GM12878 (cell line): ENCODE measurements at regions not wholly inside any gene's neighbourhood (a gene's known extent, or its start where the extent isn't known, plus 50 kb on each side); places are given as distances from the start of the nearest gene placed in this dataset.

Experiments used
- ATAC-seq: fragments of 200-7000 bp; cut with Tn5 transposase; 3 replicates; pipeline ENCODE4 v1.9.1; 2020; ENCODE audit warnings: mild to moderate bottlenecking, moderate library complexity
- BruUV-seq: library from RNA; stranded (reverse); fragments of 400-500 nt; replicated peaks from 2 replicates; lab custom pipeline; 2021; lab: Mats Ljungman, UMichigan
- CTCF ChIA-PET: fragments of 300-600 bp; sonication (Branson Sonifier 250); formaldehyde crosslinking; extraction: SDS; loops from one replicate; lab custom pipeline; 2021; ENCODE audit warnings: inconsistent platforms; lab: Yijun Ruan, JAX
- POLR2A ChIA-PET: fragments of 350-600 bp; formaldehyde crosslinking; extraction: SDS; loops from one replicate; lab custom pipeline; 2021; ENCODE audit warnings: inconsistent platforms; lab: Charles Lee
- RAD21 ChIA-PET: fragments of 300-600 bp; sonication (Branson Sonifier 250); formaldehyde crosslinking; loops from one replicate; lab custom pipeline; 2023; ENCODE audit warnings: antibody characterized with exemption; ENCODE audit not compliant: unreplicated experiment; lab: Charles Lee
- SMC1A ChIA-PET: fragments of 300-600 bp; sonication (Branson Sonifier 250); formaldehyde crosslinking; loops from one replicate; lab custom pipeline; 2023; ENCODE audit not compliant: unreplicated experiment, uncharacterized antibody; lab: Charles Lee
- DNase-seq: peaks from one replicate; pipeline ENCODE4 v3.0.0-alpha.2; 2011; ENCODE audit warnings: low read depth, low spot score
- FAIRE-seq: peaks from 3 replicates; lab custom pipeline; 2011; peaks lifted over from hg19 to GRCh38; lab: Jason Lieb, UNC
- H2AFZ ChIP-seq: 2 replicates; pipeline ENCODE4 v1.6.0; 2011; ENCODE audit warnings: low read depth, low read length, control low read depth; ENCODE audit not compliant: control insufficient read depth
- H3K27ac ChIP-seq: 2 replicates; pipeline ENCODE4 v1.5.1; 2011; ENCODE audit warnings: control low read depth; ENCODE audit not compliant: control insufficient read depth, insufficient read depth
- H3K27me3 ChIP-seq, 2 experiments: replicated peaks in 1 of 2; 2 replicates each; pipeline versions ENCODE4 v1.6.0 to v1.6.1; 2011; ENCODE audit warnings: low read length in 1 of 2; ENCODE audit not compliant: control insufficient read depth in 2 of 2, insufficient read depth in 2 of 2
- H3K36me3 ChIP-seq, 2 experiments: 2 replicates each; pipeline ENCODE4 v1.5.1; 2011; ENCODE audit warnings: low read length in 1 of 2; ENCODE audit not compliant: control insufficient read depth in 2 of 2, insufficient read depth in 2 of 2
- H3K4me1 ChIP-seq: 2 replicates; pipeline ENCODE4 v1.6.1; 2011; ENCODE audit warnings: mild to moderate bottlenecking, low read length, moderate library complexity, mixed read lengths; ENCODE audit not compliant: control insufficient read depth, insufficient read depth
- H3K4me2 ChIP-seq: 2 replicates; pipeline ENCODE4 v1.6.0; 2011; ENCODE audit warnings: control low read depth; ENCODE audit not compliant: control insufficient read depth, insufficient read depth
- H3K4me3 ChIP-seq: fragments of 200-600 bp; sonication (generic); 2 replicates; pipeline ENCODE4 v1.5.1; 2016
- H3K79me2 ChIP-seq: 2 replicates; pipeline ENCODE4 v1.6.0; 2011; ENCODE audit warnings: low read length; ENCODE audit not compliant: control insufficient read depth, insufficient read depth
- H3K9ac ChIP-seq: 2 replicates; pipeline ENCODE4 v1.8.0; 2011; ENCODE audit warnings: low read length, control low read depth, mixed read lengths; ENCODE audit not compliant: control insufficient read depth, insufficient read depth
- H3K9me3 ChIP-seq: replicated peaks from 3 replicates; pipeline ENCODE4 v1.5.1; 2011; ENCODE audit warnings: mild to moderate bottlenecking, low read length; ENCODE audit not compliant: control insufficient read depth, insufficient read depth
- H4K20me1 ChIP-seq: 2 replicates; pipeline ENCODE4 v1.6.0; 2011; ENCODE audit not compliant: control insufficient read depth, insufficient read depth
- CREB1 ChIP-seq: IDR thresholded peaks from 2 replicates; pipeline ENCODE4 v1.6.1; 2012; ENCODE audit warnings: low read depth, mild to moderate bottlenecking, inconsistent platforms
- IRF4 ChIP-seq: IDR thresholded peaks from 2 replicates; pipeline ENCODE4 v1.6.1; 2011; ENCODE audit warnings: low read depth, low read length
- MXI1 ChIP-seq: fragments of 150-350 bp; IDR thresholded peaks from 2 replicates; pipeline ENCODE4 v1.6.1; 2011; ENCODE audit warnings: low read depth, mild to moderate bottlenecking, inconsistent platforms, low read length, improper control_type of control experiment
- RAD21 ChIP-seq: IDR thresholded peaks from 2 replicates; pipeline ENCODE4 v1.6.1; 2011; ENCODE audit warnings: mild to moderate bottlenecking, low read depth, low read length, moderate library complexity; ENCODE audit not compliant: insufficient read depth
- SMAD5 ChIP-seq: IDR thresholded peaks from 2 replicates; pipeline ENCODE4 v1.6.1; 2016; ENCODE audit warnings: antibody characterized with exemption, low read depth
- ZNF622 ChIP-seq: fragments of 450-650 bp; IDR thresholded peaks from 2 replicates; pipeline ENCODE4 v1.6.1; 2017; ENCODE audit warnings: mild to moderate bottlenecking, inconsistent platforms
- WGBS: methylation state at CpG from one replicate; pipeline ENCODE4 v1.1.6; 2016; ENCODE audit warnings: low lambda C conversion rate; ENCODE audit not compliant: insufficient replicate concordance, insufficient coverage; ENCODE audit errors: missing lambda C conversion rate; 5-methylcytosine and 5-hydroxymethylcytosine counted together
- in situ Hi-C: fragments of 300-500 bp; cut with MboI; formaldehyde crosslinking; loops from 9 replicates; pipeline ENCODE4 v1.14.3; 2018; ENCODE audit warnings: mixed read lengths
- intact Hi-C: fragments of 100-400 bp; cut with micrococcal nuclease; formaldehyde crosslinking; loops from one replicate; pipeline ENCODE4 v1.14.2; 2022; ENCODE audit not compliant: unreplicated experiment
- TF ChIP-seq, protein P1 (sequence below): fragments of 450-650 bp; formaldehyde crosslinking; IDR thresholded peaks from 2 replicates; pipeline ENCODE4 v1.5.0; 2022; ENCODE audit warnings: mild to moderate bottlenecking, missing genetic modification characterization
- TF ChIP-seq, protein P2 (sequence below): IDR thresholded peaks from 2 replicates; pipeline ENCODE4 v1.6.1; 2012; ENCODE audit warnings: low read depth, low read length, improper control_type of control experiment

DNA sequence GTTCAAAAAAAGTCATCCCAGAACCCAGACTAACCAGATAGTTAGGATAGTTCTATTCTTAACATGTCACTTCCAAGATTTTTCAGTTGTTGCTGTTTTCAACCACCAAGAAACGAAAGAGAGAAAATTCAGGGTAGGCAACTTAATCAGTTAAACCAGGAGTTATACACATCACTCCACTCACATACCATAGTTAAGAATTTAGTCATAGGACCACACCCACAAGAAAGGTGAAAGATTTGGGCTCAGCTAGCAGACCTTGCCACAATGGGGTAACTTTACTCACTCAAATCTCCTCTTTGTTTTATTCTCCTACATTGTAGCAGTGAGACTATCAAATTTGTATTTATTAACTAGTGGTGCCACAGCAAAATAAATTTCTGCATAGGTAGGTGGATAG lies 473.6 kb downstream of the NUP35 start:
- RAD21 ChIA-PET, result no interaction called here
- DNase-seq (no peak), ATAC-seq (no peak)
- Histone ChIP-seq H3K9ac (no peak overlapping the region), H3K9me3 (no peaks in the 10 kb centered on the region), H3K27ac (no peak overlapping the region)
- no peak for TF ChIP-seq SMAD5
- no peak for TF ChIP-seq IRF4
- TF ChIP-seq, protein P1, sequence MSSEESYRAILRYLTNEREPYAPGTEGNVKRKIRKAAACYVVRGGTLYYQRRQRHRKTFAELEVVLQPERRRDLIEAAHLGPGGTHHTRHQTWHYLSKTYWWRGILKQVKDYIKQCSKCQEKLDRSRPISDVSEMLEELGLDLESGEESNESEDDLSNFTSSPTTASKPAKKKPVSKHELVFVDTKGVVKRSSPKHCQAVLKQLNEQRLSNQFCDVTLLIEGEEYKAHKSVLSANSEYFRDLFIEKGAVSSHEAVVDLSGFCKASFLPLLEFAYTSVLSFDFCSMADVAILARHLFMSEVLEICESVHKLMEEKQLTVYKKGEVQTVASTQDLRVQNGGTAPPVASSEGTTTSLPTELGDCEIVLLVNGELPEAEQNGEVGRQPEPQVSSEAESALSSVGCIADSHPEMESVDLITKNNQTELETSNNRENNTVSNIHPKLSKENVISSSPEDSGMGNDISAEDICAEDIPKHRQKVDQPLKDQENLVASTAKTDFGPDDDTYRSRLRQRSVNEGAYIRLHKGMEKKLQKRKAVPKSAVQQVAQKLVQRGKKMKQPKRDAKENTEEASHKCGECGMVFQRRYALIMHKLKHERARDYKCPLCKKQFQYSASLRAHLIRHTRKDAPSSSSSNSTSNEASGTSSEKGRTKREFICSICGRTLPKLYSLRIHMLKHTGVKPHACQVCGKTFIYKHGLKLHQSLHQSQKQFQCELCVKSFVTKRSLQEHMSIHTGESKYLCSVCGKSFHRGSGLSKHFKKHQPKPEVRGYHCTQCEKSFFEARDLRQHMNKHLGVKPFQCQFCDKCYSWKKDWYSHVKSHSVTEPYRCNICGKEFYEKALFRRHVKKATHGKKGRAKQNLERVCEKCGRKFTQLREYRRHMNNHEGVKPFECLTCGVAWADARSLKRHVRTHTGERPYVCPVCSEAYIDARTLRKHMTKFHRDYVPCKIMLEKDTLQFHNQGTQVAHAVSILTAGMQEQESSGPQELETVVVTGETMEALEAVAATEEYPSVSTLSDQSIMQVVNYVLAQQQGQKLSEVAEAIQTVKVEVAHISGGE, result no peak
- TF ChIP-seq, protein P2, sequence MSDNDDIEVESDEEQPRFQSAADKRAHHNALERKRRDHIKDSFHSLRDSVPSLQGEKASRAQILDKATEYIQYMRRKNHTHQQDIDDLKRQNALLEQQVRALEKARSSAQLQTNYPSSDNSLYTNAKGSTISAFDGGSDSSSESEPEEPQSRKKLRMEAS, result no peak
- TF ChIP-seq MXI1, result no peak
- no peak for TF ChIP-seq ZNF622
- no peak for TF ChIP-seq CREB1
- no peak for TF ChIP-seq RAD21
- TF ChIP-seq, all 136 proteins: peak for 0
- POLR2A ChIA-PET, result no interaction called here
- no peaks in the 10 kb centered on the region for H3K27me3 ChIP-seq
- CTCF ChIA-PET, result no interaction called here
- no peaks in the 10 kb centered on the region for H3K79me2 ChIP-seq
- no TSS peak for BruUV-seq
- in situ Hi-C loops (no loop called here), intact Hi-C loops (no loop called here)
- no peak for FAIRE-seq
- no peak overlapping the region for H3K4me2 ChIP-seq
- no peak overlapping the region for H2AFZ ChIP-seq
- 0% methylated on average over 1 of the region's 1 CpG for WGBS
- no peaks in the 10 kb centered on the region for H3K36me3 ChIP-seq
- H4K20me1 ChIP-seq, result no peaks in the 10 kb centered on the region
- SMC1A ChIA-PET, result interaction anchor here (0.8 kb wide), 1 partner anchor 18 kb away, joined by 3 read pairs; no protein-coding TSS in a partner anchor
- no peak overlapping the region for H3K4me3 ChIP-seq
- no peaks in the 10 kb centered on the region for H3K4me1 ChIP-seq
